KOPT-K1 (cell line): ENCODE measurements at regions not wholly inside any gene's neighbourhood (a gene's known extent, or its start where the extent isn't known, plus 50 kb on each side); places are given as distances from the start of the nearest gene placed in this dataset.

Experiments
- H3K27ac ChIP-seq: fragments of 200-600 bp; sonication (generic); 2 replicates; pipeline ENCODE4 v1.5.1; 2016; ENCODE audit warnings: antibody characterized with exemption, mild to moderate bottlenecking, low read depth, low read length; ENCODE audit not compliant: poor library complexity, severe bottlenecking
- H3K36me3 ChIP-seq: fragments of 200-600 bp; sonication (generic); 2 replicates; pipeline ENCODE4 v1.5.1; 2017; ENCODE audit warnings: antibody characterized with exemption, mild to moderate bottlenecking, low read length, moderate library complexity; ENCODE audit not compliant: insufficient read depth
- H3K9me3 ChIP-seq: fragments of 200-600 bp; sonication (generic); 2 replicates; pipeline ENCODE4 v1.5.1; 2017; ENCODE audit warnings: antibody characterized with exemption, low read length, mild to moderate bottlenecking; ENCODE audit not compliant: insufficient read depth, poor library complexity, severe bottlenecking

GRCh38 chr22:47586946-47587345 is 824.5 kb downstream of the TBC1D22A start:
- H3K36me3 ChIP-seq, result no peaks in the 10 kb centered on the region
- H3K9me3 ChIP-seq, result peaks cover 25% of the 10 kb centered on the region
- H3K27ac ChIP-seq, result no peak overlapping the region

GRCh38 chr22:47586038-47586437 is 823.6 kb downstream of the TBC1D22A start:
- H3K9me3 ChIP-seq, result peaks cover 25% of the 10 kb centered on the region
- H3K36me3 ChIP-seq, result no peaks in the 10 kb centered on the region
- no peak overlapping the region for H3K27ac ChIP-seq

GRCh38 chr22:47583959-47584562 is 821.6 kb downstream of the TBC1D22A start:
- Histone ChIP-seq H3K36me3 (no peaks in the 10 kb centered on the region), H3K9me3 (peaks cover 25% of the 10 kb centered on the region), H3K27ac (no peak overlapping the region)

GRCh38 chr22:47582067-47582466 is 819.6 kb downstream of the TBC1D22A start:
- H3K36me3 ChIP-seq, result no peaks in the 10 kb centered on the region
- H3K27ac ChIP-seq, result no peak overlapping the region
- peaks cover 25% of the 10 kb centered on the region for H3K9me3 ChIP-seq

GRCh38 chr22:47580121-47580520 is 817.7 kb downstream of the TBC1D22A start:
- Histone ChIP-seq H3K9me3 (peaks cover 25% of the 10 kb centered on the region), H3K27ac (no peak overlapping the region), H3K36me3 (no peaks in the 10 kb centered on the region)

- no peaks in the 10 kb centered on the region for H3K36me3 ChIP-seq
- H3K27ac ChIP-seq, result no peak overlapping the region
- no peaks in the 10 kb centered on the region for H3K9me3 ChIP-seq
Observed at GRCh38 chr22:47576908-47577307, 814.5 kb downstream of the TBC1D22A start.

- no peak overlapping the region for H3K27ac ChIP-seq
- H3K36me3 ChIP-seq, result no peaks in the 10 kb centered on the region
Observed at GRCh38 chr22:47575291-47575690, 812.8 kb downstream of the TBC1D22A start.

GRCh38 chr22:47574556-47574955 is 812.1 kb downstream of the TBC1D22A start:
- H3K9me3 ChIP-seq, result no peaks in the 10 kb centered on the region
- H3K36me3 ChIP-seq, result no peaks in the 10 kb centered on the region
- H3K27ac ChIP-seq, result no peak overlapping the region

More at GRCh38 chr22:47575291-47575690, 812.8 kb downstream of the TBC1D22A start:
- H3K9me3 ChIP-seq, result no peaks in the 10 kb centered on the region

GRCh38 chr22:47573141-47573540 is 810.7 kb downstream of the TBC1D22A start:
- Histone ChIP-seq H3K9me3 (no peaks in the 10 kb centered on the region), H3K36me3 (no peaks in the 10 kb centered on the region), H3K27ac (no peak overlapping the region)

- Histone ChIP-seq H3K27ac (no peak overlapping the region), H3K9me3 (no peaks in the 10 kb centered on the region), H3K36me3 (no peaks in the 10 kb centered on the region)
Observed at GRCh38 chr22:47572443-47572842, 810.0 kb downstream of the TBC1D22A start.

GRCh38 chr22:47571616-47572015 is 809.2 kb downstream of the TBC1D22A start:
- H3K36me3 ChIP-seq, result no peaks in the 10 kb centered on the region
- H3K9me3 ChIP-seq, result no peaks in the 10 kb centered on the region
- no peak overlapping the region for H3K27ac ChIP-seq

- Histone ChIP-seq H3K9me3 (no peaks in the 10 kb centered on the region), H3K36me3 (no peaks in the 10 kb centered on the region), H3K27ac (no peak overlapping the region)
Observed at GRCh38 chr22:47570851-47571250, 808.4 kb downstream of the TBC1D22A start.

- H3K9me3 ChIP-seq, result no peaks in the 10 kb centered on the region
- H3K36me3 ChIP-seq, result no peaks in the 10 kb centered on the region
- H3K27ac ChIP-seq, result no peak overlapping the region
Observed at GRCh38 chr22:47570300-47570685, 807.8 kb downstream of the TBC1D22A start.

GRCh38 chr22:47569389-47570299 is 807.2 kb downstream of the TBC1D22A start:
- Histone ChIP-seq H3K27ac (no peak overlapping the region), H3K36me3 (no peaks in the 10 kb centered on the region), H3K9me3 (no peaks in the 10 kb centered on the region)

- Histone ChIP-seq H3K36me3 (no peaks in the 10 kb centered on the region), H3K27ac (no peak overlapping the region), H3K9me3 (no peaks in the 10 kb centered on the region)
Observed at GRCh38 chr22:47568700-47569099, 806.2 kb downstream of the TBC1D22A start.
